Activated CD4-positive, alpha-beta T cell treated with anti-CD3 and anti-CD28 coated beads, Interleukin-2, Interleukin-4, amounts not matched to agents 100 ng/mL and 50 ng/mL, durations not matched to agents 16 hours and 8 hours (primary cell): ENCODE measurements at regions not wholly inside any gene's neighbourhood (a gene's known extent, or its start where the extent isn't known, plus 50 kb on each side); places are given as distances from the start of the nearest gene placed in this dataset.

Experiments
- DNase-seq: peaks from one replicate; pipeline ENCODE4 v3.0.0-alpha.2; 2020; ENCODE audit warnings: low spot score

GRCh38 chr6:170082531-170083187 is 208.2 kb downstream of the DLL1 start:
- no peak for DNase-seq

- no peak for DNase-seq
Observed at GRCh38 chr6:170082067-170082466, 208.8 kb downstream of the DLL1 start.

- no peak for DNase-seq
Observed at GRCh38 chr6:170081556-170081955, 209.3 kb downstream of the DLL1 start.

- DNase-seq = no peak
Observed at GRCh38 chr6:170080828-170081371, 210.0 kb downstream of the DLL1 start.

- no peak for DNase-seq
Observed at GRCh38 chr6:170080169-170080827, 210.6 kb downstream of the DLL1 start.

GRCh38 chr6:170076466-170077165 is 214.3 kb downstream of the DLL1 start:
- no peak for DNase-seq

- DNase-seq = no peak
Observed at GRCh38 chr6:170075659-170076223, 215.1 kb downstream of the DLL1 start.

- DNase-seq = no peak
Observed at GRCh38 chr6:170074907-170075306, 216.0 kb downstream of the DLL1 start.

GRCh38 chr6:170074435-170074834 is 216.4 kb downstream of the DLL1 start:
- DNase-seq = no peak

GRCh38 chr6:170073846-170074245 is 217.0 kb downstream of the DLL1 start:
- no peak for DNase-seq

GRCh38 chr6:170072246-170072645 is 218.6 kb downstream of the DLL1 start:
- DNase-seq = no peak

GRCh38 chr6:170069611-170070010 is 221.3 kb downstream of the DLL1 start:
- no peak for DNase-seq

GRCh38 chr6:170068496-170068895 is 222.4 kb downstream of the DLL1 start:
- DNase-seq = no peak

GRCh38 chr6:170067923-170068360 is 222.9 kb downstream of the DLL1 start:
- no peak for DNase-seq

GRCh38 chr6:170067181-170067641 is 223.7 kb downstream of the DLL1 start:
- DNase-seq = no peak

- DNase-seq = no peak
Observed at GRCh38 chr6:170066679-170067078, 224.2 kb downstream of the DLL1 start.

GRCh38 chr6:170063851-170064602 is 226.9 kb downstream of the DLL1 start:
- DNase-seq = no peak

- no peak for DNase-seq
Observed at GRCh38 chr6:170063431-170063830, 227.4 kb downstream of the DLL1 start.

- DNase-seq = no peak
Observed at GRCh38 chr6:170062915-170063241, 228.0 kb downstream of the DLL1 start.

- DNase-seq = no peak
Observed at GRCh38 chr6:170062209-170062914, 228.5 kb downstream of the DLL1 start.

- DNase-seq = no peak
Observed at GRCh38 chr6:170058878-170059485, 231.9 kb downstream of the DLL1 start.
